Fibroblast of villous mesenchyme (primary cell): ENCODE measurements at regions not wholly inside any gene's neighbourhood (a gene's known extent, or its start where the extent isn't known, plus 50 kb on each side); places are given as distances from the start of the nearest gene placed in this dataset.
A peak's percentile ranks its signal among the peaks of the same experiment; 100 is the strongest.

Experiments
- DNase-seq: peaks from one replicate; pipeline ENCODE4 v3.0.0-alpha.2; 2010; ENCODE audit warnings: low read depth
- H3K4me3 ChIP-seq: 2 replicates; pipeline ENCODE4 v1.5.1; 2011; ENCODE audit warnings: low read depth, mild to moderate bottlenecking, low read length
- CTCF ChIP-seq: IDR thresholded peaks from 2 replicates; pipeline ENCODE4 v1.5.1; 2012; ENCODE audit warnings: low read depth, mild to moderate bottlenecking, low read length; ENCODE audit not compliant: insufficient read depth

- no peak for TF ChIP-seq CTCF
- no peak overlapping the region for H3K4me3 ChIP-seq
- peak; percentile 54 for DNase-seq
These were observed 135.4 kb upstream of the SPEF2 start for GRCh38 chr5:35482167-35482755.

- H3K4me3 ChIP-seq: peak overlapping the region; percentile 48
- TF ChIP-seq CTCF: no peak
- peak; percentile 60 for DNase-seq
These were observed 138.6 kb upstream of the SPEF2 start for GRCh38 chr5:35478856-35479682.

GRCh38 chr5:35477911-35478310 is 139.8 kb upstream of the SPEF2 start:
- no peak for TF ChIP-seq CTCF
- DNase-seq: no peak
- no peak overlapping the region for H3K4me3 ChIP-seq

- no peak for DNase-seq
- no peak for TF ChIP-seq CTCF
- no peak overlapping the region for H3K4me3 ChIP-seq
These were observed 140.3 kb upstream of the SPEF2 start for GRCh38 chr5:35477321-35477720.

- peak; percentile 91 for DNase-seq
- no peak overlapping the region for H3K4me3 ChIP-seq
- TF ChIP-seq CTCF: no peak
These were observed 140.9 kb upstream of the SPEF2 start for GRCh38 chr5:35476797-35477196.

- peak; percentile 83 for DNase-seq
- TF ChIP-seq CTCF: no peak
- H3K4me3 ChIP-seq: no peak overlapping the region
These were observed 141.6 kb upstream of the SPEF2 start for GRCh38 chr5:35476036-35476435.
